NCI-H69 (cell line): ENCODE measurements at regions not wholly inside any gene's neighbourhood (a gene's known extent, or its start where the extent isn't known, plus 50 kb on each side); places are given as distances from the start of the nearest gene placed in this dataset.
"Not testable (repeated sequence)": the region's sequence is repeated elsewhere in the genome, so short reads cannot be mapped to it uniquely, and the experiment has no call there.

ENCODE experiments used
- DNase-seq: peaks from one replicate; lab custom pipeline; 2025; lab: John Stamatoyannopoulos, UW

GRCh38 chr10:62661143-62661542 is 143.4 kb upstream of the ADO start:
- no peak for DNase-seq

GRCh38 chr10:62662486-62662885 is 142.0 kb upstream of the ADO start:
- DNase-seq: no peak

- DNase-seq: peak; percentile 27
Observed at GRCh38 chr10:62665771-62666170, 138.7 kb upstream of the ADO start.

- DNase-seq: no peak
Observed at GRCh38 chr10:62666275-62666674, 138.2 kb upstream of the ADO start.

GRCh38 chr10:62669341-62669740 is 135.2 kb upstream of the ADO start:
- DNase-seq: no peak

- DNase-seq: no peak
Observed at GRCh38 chr10:62671104-62671503, 133.4 kb upstream of the ADO start.

- DNase-seq: no peak
Observed at GRCh38 chr10:62681211-62681940, 123.1 kb upstream of the ADO start.

GRCh38 chr10:62684911-62685310 is 119.6 kb upstream of the ADO start:
- no peak for DNase-seq

- DNase-seq: no peak
Observed at GRCh38 chr10:62687230-62687748, 117.2 kb upstream of the ADO start.

- DNase-seq: no peak
Observed at GRCh38 chr10:62688971-62689700, 115.4 kb upstream of the ADO start.

- DNase-seq: no peak
Observed at GRCh38 chr10:62689712-62690111, 114.8 kb upstream of the ADO start.

GRCh38 chr10:62690703-62691102 is 113.8 kb upstream of the ADO start:
- peak; percentile 2 for DNase-seq

GRCh38 chr10:62691336-62691735 is 113.2 kb upstream of the ADO start:
- DNase-seq: no peak

- no peak for DNase-seq
Observed at GRCh38 chr10:62692085-62692484, 112.4 kb upstream of the ADO start.

- no peak for DNase-seq
Observed at GRCh38 chr10:62693306-62693705, 111.2 kb upstream of the ADO start.

- DNase-seq: no peak
Observed at GRCh38 chr10:62694537-62695126, 109.9 kb upstream of the ADO start.

GRCh38 chr10:62696798-62697197 is 107.7 kb upstream of the ADO start:
- DNase-seq: no peak

GRCh38 chr10:62699148-62699547 is 105.4 kb upstream of the ADO start:
- DNase-seq: no peak

- not testable (repeated sequence) for DNase-seq
Observed at GRCh38 chr10:62704121-62704520, 100.4 kb upstream of the ADO start.

- DNase-seq: no peak
Observed at GRCh38 chr10:62705789-62706188, 98.7 kb upstream of the ADO start.

GRCh38 chr10:62707810-62708209 is 96.7 kb upstream of the ADO start:
- no peak for DNase-seq

- no peak for DNase-seq
Observed at GRCh38 chr10:62708569-62708968, 96.0 kb upstream of the ADO start.

GRCh38 chr10:62709200-62709599 is 95.3 kb upstream of the ADO start:
- no peak for DNase-seq
